CD4-positive, alpha-beta T cell treated with Interleukin-6 for 4 hours (primary cell): ENCODE measurements at regions not wholly inside any gene's neighbourhood (a gene's known extent, or its start where the extent isn't known, plus 50 kb on each side); places are given as distances from the start of the nearest gene placed in this dataset.

Experiments
- DNase-seq: peaks from one replicate; pipeline ENCODE4 v3.0.0-alpha.2; 2020; ENCODE audit warnings: mixed read lengths

DNA sequence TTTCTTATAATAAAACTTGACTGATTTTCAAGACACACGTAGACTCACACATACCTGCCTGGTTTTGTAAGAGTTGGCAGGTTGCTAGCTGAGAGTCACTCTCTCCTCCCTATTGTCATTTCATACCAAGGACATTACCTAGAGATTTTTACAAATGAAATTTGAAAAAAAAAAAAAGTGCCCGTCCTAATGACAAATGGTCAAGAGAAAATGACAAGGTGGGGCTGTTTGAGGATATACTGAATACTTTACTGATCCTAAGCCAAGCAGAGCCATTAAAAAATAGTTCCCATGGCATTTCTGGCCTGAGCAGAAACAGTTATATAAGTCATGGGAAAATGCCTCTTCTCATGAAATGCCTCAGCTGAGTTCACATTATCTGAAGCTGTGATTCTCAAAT is 150.2 kb downstream of the DYRK2 start:
- DNase-seq = no peak

DNA sequence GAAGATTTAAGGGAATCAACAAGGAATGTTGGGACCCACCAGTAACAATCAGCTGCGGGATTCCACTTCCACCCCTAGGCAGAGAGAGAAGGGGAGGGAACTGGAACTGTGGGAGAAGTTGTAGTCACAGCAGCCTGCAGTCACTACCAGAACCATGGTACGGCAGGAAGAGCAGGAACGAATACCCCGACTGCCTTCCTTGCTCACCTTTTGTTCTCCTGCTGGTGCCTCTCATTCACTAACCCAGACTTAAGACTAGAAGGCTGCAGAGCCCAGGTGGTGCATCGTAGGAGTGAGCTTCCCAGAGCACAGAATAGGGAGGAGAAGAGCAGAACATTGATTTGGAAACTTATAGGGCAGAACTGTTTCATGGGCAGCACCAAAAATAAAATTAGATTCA is 154.2 kb downstream of the DYRK2 start:
- peak; percentile 13 for DNase-seq

DNA sequence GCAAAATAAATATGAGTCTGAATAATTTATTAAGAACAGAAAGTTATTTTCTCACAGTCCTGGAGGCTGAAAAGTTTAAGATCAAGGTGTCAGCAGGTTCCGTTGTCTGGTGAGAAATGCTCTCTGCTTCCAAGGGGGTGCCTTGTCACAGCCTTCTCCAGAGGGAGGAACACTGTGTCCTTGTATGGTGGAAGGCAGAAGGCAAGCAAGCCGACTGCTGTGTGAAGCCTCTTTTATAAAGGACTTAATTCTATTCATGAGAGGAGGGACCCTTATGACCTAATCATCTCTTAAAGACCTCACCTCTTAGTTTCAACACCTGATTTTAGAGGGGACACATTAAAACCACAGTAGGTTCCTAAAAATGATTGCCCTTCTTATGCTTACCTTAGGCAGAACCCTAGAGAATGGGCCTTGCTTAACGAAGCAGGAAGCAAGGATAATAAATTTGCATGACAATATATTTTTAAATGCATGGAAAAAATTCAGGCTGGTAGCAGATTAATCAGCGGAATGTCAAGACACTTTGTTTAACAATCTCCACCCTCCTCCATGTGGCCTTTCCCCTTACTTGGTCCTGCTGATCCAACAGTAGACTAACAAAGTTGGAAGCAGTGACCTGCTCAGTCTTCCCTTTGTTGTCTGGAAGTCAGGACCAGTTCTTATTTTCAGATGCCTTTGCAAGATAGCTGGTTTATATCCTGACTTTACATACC is 154.9 kb downstream of the DYRK2 start:
- DNase-seq = no peak

DNA sequence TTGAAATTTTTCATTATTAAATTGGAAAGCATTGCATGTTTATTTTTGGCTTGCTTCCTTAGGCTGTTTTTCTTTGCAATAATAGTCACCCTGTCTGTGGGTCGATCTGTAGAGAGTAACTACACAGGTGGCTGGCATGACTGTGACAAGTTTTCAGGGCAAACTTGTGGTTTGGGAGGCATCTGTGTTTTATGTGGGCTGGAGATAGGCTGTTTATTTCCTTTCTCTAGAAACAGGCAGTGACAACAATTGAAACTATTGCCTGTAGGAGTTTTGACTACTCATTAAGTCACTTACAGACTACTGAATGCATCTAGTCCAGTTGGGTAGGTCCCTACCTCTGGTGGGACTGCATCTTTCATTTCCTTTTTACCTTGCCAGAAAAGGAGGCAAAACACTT is 155.6 kb downstream of the DYRK2 start:
- DNase-seq = peak; percentile 63

DNA sequence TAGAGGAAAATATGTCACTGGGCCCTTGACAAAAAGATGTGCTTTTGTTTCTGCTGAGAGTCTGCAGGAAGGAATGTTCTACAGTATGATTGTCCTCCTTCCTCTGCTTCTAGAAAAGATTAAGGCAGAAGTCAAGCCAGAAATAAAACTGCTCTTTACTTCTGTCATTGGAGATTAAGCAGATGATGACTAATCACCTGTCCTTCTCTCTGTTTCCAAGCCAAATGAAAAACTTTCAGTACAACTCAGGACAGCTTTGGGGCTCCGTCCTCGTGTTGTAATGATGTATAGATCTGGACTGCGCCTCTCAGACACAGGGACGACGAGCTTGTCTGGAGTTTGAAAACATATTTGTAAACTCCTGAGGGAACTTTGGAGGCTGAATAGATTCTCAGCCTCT is 159.3 kb downstream of the DYRK2 start:
- DNase-seq = no peak

DNA sequence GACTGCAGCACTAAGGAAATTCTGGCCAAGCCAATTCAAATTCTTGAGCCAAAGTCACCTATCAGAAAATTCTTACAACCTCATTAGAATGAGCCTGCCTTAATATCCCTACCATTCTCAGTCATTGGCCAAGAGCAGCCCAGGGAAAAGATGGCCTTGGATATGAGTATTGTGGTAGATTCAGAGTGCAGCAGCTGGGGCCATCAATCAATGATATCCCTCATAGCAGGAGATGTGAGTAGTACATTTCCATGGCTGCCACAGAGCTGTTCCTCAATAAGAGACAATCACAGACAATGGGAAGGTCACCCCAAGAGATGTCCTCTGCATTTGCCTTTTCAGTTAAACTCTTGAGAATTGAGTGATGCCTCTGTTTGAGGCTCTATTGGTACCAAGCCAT is 161.6 kb downstream of the DYRK2 start:
- DNase-seq = no peak

DNA sequence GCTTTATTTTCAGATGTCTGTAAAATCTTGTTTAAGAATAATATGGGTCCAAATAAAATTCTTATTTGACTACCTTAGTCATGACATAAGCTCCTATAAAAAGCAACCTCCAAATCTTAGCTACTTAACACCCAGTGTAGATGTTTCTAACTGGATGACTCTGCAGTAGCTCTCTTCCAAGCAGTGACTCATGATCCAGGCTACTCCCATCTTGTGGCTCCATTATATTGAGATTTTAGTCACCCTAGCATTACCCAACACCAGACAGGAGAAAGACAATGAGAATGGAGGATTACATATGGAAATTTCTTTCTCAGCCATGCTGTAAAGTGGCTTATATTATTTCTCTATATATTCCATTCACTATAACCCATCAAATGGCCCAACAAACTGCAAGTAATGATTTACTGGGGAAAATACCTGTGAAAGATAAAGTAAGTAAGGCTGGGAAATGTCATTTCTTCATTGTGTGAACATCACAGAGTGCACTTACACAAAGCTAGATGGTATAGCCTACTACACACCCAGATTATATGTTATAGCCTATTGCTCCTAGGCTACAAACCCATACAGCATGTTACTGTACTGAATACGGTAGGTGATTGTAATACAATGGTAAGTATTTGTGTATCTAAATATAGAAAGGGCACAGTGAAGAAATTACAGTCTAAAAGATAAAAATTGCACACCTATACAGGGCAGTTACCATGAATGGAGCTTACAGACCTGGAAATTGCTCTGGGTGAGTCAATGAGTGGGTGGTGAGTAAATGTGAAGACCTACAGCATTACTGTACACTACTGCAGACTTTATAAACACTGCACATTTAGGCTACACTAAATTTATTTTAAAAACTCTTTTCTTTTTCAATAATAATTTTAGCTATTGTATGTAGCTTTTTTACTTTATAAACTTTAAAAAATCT is 163.2 kb downstream of the DYRK2 start:
- no peak for DNase-seq

DNA sequence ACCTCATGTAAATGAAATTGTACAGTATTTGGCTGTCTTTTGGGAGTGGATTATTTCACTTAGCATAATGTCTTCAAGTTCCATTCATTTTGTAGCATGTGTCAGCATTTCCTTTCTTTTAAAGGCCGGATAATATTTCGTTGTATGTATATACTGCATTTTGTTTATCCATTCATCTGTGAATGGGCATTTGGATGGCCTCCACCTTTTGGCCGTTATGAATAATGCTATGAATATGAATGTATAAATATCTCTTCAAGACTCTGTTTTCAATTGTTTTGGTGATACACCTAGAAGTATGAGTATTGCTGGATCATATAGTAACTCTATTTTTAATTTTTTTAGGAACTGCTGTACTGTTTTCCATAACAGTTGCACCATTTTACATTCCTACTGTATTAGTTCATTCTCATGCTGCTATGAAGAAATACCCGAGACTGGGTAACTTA is 164.9 kb downstream of the DYRK2 start:
- DNase-seq = no peak

DNA sequence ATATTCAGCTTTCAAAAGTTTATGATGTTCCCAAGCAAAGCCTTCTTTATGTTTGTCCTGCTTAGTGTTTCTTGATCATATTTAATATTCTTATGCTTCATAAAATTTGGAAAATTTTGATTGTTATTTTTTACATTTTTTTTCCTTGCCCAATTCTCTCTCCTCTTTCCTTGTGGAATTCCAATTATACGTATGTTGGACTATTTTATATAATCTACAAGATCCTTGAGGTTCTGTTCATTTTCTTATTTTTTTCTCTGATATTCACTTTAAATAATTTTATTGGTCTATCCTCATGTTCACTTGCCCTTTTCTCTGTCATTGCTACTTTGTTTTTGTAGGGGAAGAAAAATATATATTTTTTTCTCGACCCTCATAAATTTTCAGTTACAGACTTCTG is 167.7 kb downstream of the DYRK2 start:
- no peak for DNase-seq

DNA sequence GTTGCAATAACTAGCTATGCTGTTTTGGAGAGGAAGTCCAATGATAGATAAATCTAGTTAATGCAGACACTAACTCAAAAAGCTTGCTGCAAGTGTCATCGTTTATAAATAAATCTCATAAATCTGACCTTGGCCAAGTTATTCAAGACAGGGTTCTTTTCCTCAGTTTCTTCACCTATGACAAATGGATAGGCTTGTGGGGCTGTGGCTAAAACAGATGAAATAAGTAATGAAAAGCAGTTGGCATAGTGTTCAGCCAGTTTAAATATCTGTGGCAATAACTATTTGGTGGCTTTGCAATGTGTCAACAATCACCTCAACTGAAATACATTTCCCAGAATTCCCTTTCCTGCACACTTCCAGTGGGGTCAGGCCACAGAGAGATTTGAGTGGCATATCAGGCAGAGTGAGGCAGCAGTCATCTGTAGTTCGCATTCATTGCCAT is 169.9 kb downstream of the DYRK2 start:
- DNase-seq = no peak

DNA sequence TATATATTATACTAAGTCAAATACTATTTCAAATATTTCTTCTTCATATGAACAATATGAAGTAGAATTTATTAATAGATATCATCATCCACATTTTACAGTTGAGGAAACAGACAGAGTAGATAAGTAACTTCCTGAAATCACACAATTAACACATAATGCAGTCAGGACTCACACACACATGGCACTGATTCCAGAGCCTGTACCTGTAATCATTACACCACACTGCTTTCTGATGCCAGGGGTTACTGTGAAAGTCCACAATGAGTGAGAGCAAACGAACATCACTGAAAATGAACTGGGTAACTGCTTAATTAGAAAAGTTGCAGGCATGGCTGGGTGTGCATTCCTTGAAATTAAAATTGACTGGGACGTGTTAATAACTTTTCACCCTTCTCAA is 169.3 kb upstream of the IFNG-AS1 start:
- no peak for DNase-seq

DNA sequence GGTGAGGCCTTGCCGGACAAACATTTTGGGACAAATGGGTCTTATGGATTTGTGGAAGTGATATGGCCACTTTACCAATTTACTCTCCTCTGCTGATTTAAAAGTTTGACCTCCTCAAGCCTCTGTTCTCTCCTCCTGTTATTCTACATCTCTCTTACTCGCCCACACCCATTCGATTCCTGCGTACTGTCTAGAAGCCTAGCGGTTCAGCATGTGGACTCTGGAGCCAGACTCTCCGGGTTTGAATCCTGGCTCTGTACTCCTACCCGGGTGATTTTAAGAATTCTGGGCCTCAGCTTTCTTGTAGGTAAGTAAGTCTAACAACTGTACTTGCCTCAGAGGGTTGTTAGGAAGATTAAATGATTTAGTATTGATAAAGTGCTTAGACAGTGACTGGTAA is 168.6 kb upstream of the IFNG-AS1 start:
- no peak for DNase-seq

DNA sequence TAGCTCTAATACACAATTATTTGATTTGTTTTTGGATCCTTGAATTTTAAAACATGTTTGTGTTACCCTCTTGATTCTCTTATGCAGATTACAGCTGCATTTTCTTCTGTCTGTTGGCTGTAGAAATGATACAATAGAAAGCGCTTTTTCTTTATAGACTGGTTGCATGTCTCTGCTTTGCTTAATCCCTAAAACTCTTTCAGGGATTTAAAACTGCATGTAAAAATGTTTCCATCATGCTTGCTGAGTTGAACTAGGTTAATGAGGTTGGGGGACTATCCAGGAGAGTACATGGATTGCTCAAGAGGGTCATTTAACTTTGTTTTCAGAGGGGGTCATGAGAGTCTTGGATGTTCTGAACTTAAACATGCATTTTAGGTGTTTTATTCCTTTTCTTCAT is 166.4 kb upstream of the IFNG-AS1 start:
- DNase-seq = no peak

DNA sequence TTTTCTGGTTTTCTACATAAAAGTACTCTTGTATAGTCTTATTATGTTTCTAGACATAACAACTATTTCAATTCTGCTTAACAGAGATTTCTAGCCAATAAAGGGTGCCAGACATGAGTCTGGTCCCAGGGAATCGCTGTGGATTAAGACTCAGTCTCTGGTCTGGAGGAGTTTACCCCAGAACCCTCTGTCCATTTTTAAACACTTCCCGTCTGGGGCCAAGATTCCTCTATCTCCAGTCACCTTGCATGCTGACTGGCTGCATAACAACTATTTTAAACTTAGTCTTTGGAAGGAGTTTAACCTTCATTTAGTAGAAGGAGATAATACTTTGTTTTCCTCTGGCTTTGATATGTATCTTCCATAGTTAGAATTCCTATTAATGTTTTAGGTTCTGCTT is 163.1 kb upstream of the IFNG-AS1 start:
- DNase-seq = no peak

DNA sequence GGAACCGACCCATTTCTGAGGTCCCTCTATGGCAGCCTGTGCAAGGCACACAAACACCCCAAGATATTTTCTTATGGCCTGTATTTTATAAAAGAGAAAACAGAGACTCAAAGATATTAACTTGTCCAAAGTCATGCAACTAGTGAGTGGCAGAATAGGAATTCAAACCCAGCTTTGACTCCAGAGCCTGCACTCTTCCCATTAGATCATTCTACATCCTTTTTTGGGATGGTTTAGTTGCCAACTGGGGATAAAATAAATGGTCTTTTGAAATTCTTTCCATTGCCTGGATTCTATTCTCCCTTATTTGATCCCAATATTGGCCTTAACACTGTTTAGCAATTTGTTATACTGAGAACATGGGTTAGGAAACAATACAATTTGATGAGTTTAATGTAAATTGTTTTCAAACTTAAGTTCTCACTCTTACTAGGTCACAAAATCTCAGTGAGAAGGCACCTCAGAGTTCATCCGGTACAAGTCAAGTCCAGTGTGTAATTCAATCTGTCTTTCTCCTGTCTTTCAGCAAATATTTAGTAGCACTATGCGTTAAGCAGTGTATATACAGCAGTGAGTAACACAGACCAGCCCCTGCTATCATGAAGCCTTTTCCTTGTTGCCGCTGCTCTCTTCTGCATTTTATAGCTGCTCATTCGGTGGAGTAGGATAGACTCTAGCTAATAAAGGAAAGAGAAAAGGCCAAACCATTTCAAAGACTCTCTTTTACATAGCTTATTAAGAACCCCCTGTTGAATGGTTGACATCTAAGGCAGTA is 162.1 kb upstream of the IFNG-AS1 start:
- DNase-seq = no peak

DNA sequence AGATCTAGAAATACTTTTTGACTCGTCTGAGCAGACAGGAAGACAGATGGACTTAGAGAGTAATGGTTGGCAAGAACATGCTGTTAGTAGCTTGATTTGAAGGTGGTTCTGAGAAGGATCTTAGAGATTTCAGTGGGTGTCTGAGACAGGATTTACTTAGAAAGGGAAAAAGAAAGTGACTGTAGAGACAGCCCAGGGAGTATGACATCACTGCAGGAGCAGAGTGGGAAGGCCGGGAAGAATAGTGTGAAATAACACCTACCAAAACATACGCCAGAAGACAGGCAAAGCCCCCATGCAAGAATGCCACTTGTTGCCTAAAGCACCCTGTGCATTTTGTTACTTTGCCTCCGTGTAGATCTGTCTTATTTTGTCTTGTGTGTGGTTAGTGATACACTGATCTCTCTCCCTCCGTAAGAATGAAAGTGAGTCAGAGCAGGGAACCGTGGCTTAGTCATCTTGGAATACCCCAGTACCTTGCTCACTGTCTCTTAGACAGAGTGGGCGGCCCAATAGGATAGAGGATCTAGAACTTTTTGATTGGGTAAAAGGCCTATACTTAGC is 161.3 kb upstream of the IFNG-AS1 start:
- peak; percentile 26 for DNase-seq

DNA sequence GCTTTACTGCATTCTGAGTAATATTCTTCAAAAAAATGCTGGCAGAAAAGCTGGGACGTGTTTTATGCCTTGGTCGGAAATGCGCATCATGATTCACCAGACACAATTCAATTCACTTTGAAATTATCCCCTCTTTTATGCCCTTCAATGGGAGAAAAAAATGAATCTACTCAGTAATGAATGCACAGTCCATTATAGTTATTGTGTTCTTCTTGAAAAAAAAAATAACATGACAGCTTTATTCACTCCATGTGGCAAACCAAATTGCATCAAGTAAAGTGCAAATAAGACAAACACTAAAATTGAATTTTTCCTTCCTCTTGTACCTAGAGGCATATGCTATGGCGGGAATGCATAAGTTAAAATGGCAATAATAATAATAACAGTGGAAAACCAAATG is 159.4 kb upstream of the IFNG-AS1 start:
- no peak for DNase-seq

DNA sequence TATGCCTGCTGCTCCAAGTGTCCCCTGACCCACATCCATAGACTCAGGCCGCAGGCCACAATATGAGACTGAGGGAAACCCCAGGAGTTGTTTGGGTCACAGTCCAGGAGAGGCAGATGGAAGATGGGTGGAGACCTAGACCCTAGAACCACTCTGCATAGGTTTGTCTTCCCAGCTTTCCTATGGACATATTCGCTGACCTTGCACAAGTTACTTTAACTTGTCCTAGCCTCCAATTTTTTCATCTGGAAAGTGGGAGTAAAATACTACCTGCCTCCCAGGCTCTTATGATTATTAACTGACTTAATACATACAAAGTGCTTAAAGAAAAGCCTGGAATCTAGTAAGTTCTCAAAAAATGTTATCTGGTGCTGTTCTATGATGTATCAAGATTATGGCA is 157.1 kb upstream of the IFNG-AS1 start:
- no peak for DNase-seq

DNA sequence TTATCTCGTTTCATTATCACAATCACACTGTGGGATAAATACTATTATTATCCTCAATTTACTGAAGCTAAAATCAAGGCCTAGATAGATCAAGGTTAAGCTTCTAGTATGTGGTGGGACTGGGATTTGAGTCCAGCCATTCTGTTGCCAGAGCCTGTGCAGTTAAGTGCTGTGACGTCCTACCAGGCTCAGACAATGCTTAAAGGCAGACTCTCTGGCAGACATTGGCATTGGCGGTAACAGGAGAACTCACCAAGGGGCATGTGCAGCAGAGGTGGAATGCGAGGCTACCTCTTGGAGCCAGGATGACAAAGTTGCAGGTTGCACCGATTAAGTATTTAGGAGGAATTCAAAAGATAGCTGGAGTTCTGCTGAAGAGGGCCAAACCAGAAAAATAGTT is 155.6 kb upstream of the IFNG-AS1 start:
- no peak for DNase-seq

DNA sequence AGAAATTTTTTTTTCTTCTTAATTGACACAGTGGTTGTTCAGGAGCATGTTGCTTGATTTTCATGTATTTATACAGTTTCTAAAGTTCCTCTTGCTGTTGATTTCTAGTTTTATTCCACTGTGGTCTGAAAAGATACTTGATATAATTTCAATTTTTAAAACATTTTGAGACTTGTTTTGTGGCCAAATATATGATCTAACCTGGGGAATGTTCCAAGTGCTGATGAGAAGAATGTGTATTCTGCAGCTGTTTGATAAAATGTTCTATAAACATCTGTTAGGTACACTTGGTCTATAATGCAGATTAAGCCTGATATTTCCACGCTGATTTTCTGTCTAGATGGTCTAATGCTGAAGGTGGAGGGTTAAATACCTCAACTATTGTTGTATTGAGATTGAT is 151.4 kb upstream of the IFNG-AS1 start:
- DNase-seq = no peak

DNA sequence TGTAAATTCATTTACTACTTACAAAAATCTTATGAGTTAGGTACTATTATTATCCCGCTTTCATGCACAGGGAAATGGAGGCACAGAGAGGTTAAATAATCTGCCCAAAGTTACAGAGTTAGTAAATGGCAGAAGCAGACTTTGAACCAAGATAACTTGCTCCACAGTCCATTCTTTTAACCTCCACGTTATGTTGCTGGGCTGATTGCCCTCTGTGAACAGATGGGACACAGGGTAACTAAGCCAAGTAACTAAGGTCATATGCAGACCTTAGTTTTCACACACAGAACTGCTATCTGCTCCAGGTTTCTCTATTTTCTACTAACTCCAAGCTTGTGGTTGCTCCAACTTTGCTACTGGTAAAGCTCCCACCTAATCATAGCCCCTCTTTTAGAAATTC is 147.1 kb upstream of the IFNG-AS1 start:
- no peak for DNase-seq

DNA sequence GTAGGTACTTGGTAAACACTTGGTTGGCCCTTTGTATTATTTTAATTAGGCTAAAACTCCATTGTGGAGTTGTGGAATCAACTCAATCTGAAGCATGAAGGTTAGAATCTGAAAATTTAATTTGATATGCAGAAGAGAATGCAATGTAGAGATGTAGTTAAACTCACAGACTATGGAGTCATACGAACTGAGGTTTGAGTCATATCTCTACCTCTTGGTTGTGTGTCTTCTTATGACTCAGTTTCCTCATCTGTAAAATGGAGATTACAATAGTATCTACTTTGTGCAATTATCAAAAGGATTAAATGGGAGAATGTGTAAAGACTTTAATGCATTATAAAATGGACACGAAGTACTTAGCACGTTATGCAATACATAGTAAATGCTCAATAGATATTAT is 146.0 kb upstream of the IFNG-AS1 start:
- no peak for DNase-seq

DNA sequence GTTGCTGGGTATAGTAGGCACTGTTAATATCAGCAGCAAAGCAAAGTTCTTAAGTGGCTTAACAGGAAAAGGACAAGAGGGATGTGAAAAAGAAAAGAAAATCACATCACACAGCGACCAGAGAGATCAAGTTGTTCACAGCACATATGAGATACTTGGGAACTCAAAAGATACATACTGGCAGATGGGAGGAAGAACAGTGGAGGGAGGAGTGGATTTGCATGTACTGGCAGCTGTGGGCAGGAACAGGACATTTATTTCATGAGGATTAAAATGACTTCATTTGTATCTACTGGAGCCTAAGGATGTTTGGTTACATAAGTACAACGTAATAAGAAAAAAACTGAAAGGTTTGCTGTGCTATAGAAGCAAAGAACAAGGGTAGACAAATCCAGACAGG is 136.5 kb upstream of the IFNG-AS1 start:
- DNase-seq = no peak
